Endodermal cell (in vitro differentiated cells): ENCODE measurements at regions not wholly inside any gene's neighbourhood (a gene's known extent, or its start where the extent isn't known, plus 50 kb on each side); places are given as distances from the start of the nearest gene placed in this dataset.

ENCODE experiments used
- DNase-seq: peaks from one replicate; pipeline ENCODE4 v3.0.0-alpha.2; 2017
- H3K27ac ChIP-seq: 2 replicates; pipeline ENCODE4 v1.5.1; 2013; ENCODE audit warnings: mild to moderate bottlenecking, low read depth, low read length, moderate library complexity
- H3K27me3 ChIP-seq: 2 replicates; pipeline ENCODE4 v1.6.1; 2013; ENCODE audit warnings: mild to moderate bottlenecking, low read length, moderate library complexity; ENCODE audit not compliant: insufficient read depth, control insufficient read depth, poor library complexity, severe bottlenecking
- H3K36me3 ChIP-seq: 2 replicates; pipeline ENCODE4 v1.7.0; 2013; ENCODE audit warnings: mild to moderate bottlenecking, low read length, moderate library complexity; ENCODE audit not compliant: control insufficient read depth, insufficient read depth
- H3K4me1 ChIP-seq: one replicate; pipeline ENCODE4 v1.7.0; 2013; ENCODE audit warnings: low read length; ENCODE audit not compliant: control insufficient read depth, insufficient read depth
- H3K4me3 ChIP-seq: 2 replicates; pipeline ENCODE4 v1.5.1; 2013; ENCODE audit warnings: mild to moderate bottlenecking, low read length, moderate library complexity
- H3K9ac ChIP-seq: 2 replicates; pipeline ENCODE4 v1.6.1; 2013; ENCODE audit warnings: mild to moderate bottlenecking, low read length, moderate library complexity; ENCODE audit not compliant: poor library complexity, severe bottlenecking; ENCODE audit errors: extremely low read depth
- H3K9me3 ChIP-seq: 2 replicates; pipeline ENCODE4 v1.6.1; 2013; ENCODE audit warnings: mild to moderate bottlenecking, low read length, moderate library complexity; ENCODE audit not compliant: control insufficient read depth
- H3K27ac Mint-ChIP-seq: 2 replicates; pipeline ENCODE4 v1.8.0; 2020; ENCODE audit warnings: mixed read lengths
- H3K27me3 Mint-ChIP-seq: 2 replicates; pipeline ENCODE4 v1.8.0; 2021; ENCODE audit warnings: mild to moderate bottlenecking, mixed read lengths; ENCODE audit not compliant: insufficient read depth
- H3K36me3 Mint-ChIP-seq: 2 replicates; pipeline ENCODE4 v1.8.0; 2020; ENCODE audit warnings: low read depth, mixed read lengths
- H3K4me1 Mint-ChIP-seq: 2 replicates; pipeline ENCODE4 v1.8.0; 2020; ENCODE audit warnings: mixed read lengths
- H3K4me3 Mint-ChIP-seq: 2 replicates; pipeline ENCODE4 v1.8.0; 2020; ENCODE audit warnings: mild to moderate bottlenecking, moderate library complexity, mixed read lengths
- H3K9me3 Mint-ChIP-seq: 2 replicates; pipeline ENCODE4 v1.8.0; 2020; ENCODE audit warnings: mild to moderate bottlenecking, mixed read lengths
- CTCF ChIP-seq: fragments of 200-600 bp; sonication (generic); conservative IDR thresholded peaks from 2 replicates; pipeline ENCODE4 v1.5.0; 2021; ENCODE audit warnings: antibody characterized with exemption, mild to moderate bottlenecking
- WGBS, 2 experiments: methylation state at CpG; one replicate each; pipeline versions ENCODE4 v1.1.5 to v1.1.7; 2013; ENCODE audit warnings: missing lambda C conversion rate in 2 of 2, mixed read lengths in 1 of 2; ENCODE audit not compliant: insufficient coverage in 1 of 2, insufficient read length in 1 of 2; 5-methylcytosine and 5-hydroxymethylcytosine counted together

- Histone ChIP-seq H3K27ac (no peak overlapping the region), H3K4me3 (no peak overlapping the region), H3K27me3 (no peaks in the 10 kb centered on the region), H3K36me3 (no peaks in the 10 kb centered on the region), H3K4me1 (no peaks in the 10 kb centered on the region), H3K9ac (no peak overlapping the region), H3K9me3 (no peaks in the 10 kb centered on the region)
- H3K27ac Mint-ChIP-seq: no peak overlapping the region
- H3K4me1 Mint-ChIP-seq: no peaks in the 10 kb centered on the region
- no peak for TF ChIP-seq CTCF
- H3K4me3 Mint-ChIP-seq: no peak overlapping the region
- no peaks in the 10 kb centered on the region for H3K27me3 Mint-ChIP-seq
- no peak for DNase-seq
- 90 to 94% methylated on average over 3 of the region's 3 CpGs for WGBS, 2 experiments
- H3K9me3 Mint-ChIP-seq: no peaks in the 10 kb centered on the region
- H3K36me3 Mint-ChIP-seq: no peaks in the 10 kb centered on the region
These were observed 63.4 kb upstream of the CARD18 start for GRCh38 chr11:105202844-105203548.

DNA sequence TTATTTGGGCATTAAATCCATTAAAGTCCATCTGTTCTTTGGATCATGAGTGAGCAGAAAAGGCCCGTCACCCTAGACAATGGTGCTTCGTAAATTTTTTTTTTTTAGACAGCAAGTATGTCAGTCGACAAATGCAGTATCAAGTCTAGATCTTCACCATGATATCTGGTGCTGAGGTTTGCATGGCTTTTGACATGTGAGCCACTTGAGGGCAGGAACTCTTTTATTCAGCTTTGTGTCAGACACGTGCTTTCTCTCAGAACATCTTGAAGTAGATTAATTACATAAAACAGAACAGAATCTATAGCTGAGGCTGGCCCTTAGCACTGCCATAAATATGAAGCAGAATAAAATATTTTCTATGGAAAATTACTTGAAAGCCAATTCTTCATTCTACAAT is 62.9 kb upstream of the CARD18 start:
- DNase-seq: no peak
- H3K4me3 Mint-ChIP-seq: no peak overlapping the region
- H3K9me3 ChIP-seq: no peaks in the 10 kb centered on the region
- H3K27ac ChIP-seq: no peak overlapping the region
- TF ChIP-seq CTCF: no peak
- H3K9me3 Mint-ChIP-seq: no peaks in the 10 kb centered on the region
- H3K4me3 ChIP-seq: no peak overlapping the region
- no peaks in the 10 kb centered on the region for H3K27me3 ChIP-seq
- no peaks in the 10 kb centered on the region for H3K4me1 Mint-ChIP-seq
- no peaks in the 10 kb centered on the region for H3K36me3 Mint-ChIP-seq
- no peak overlapping the region for H3K27ac Mint-ChIP-seq
- WGBS, 2 experiments: 92 to 98% methylated on average over 3 to 4 of the region's 4 CpGs
- H3K27me3 Mint-ChIP-seq: no peaks in the 10 kb centered on the region
- H3K4me1 ChIP-seq: no peaks in the 10 kb centered on the region
- no peaks in the 10 kb centered on the region for H3K36me3 ChIP-seq
- no peak overlapping the region for H3K9ac ChIP-seq

- H3K27ac Mint-ChIP-seq: no peak overlapping the region
- H3K27ac ChIP-seq: no peak overlapping the region
- H3K27me3 Mint-ChIP-seq: no peaks in the 10 kb centered on the region
- no peaks in the 10 kb centered on the region for H3K9me3 Mint-ChIP-seq
- H3K36me3 ChIP-seq: no peaks in the 10 kb centered on the region
- WGBS, 2 experiments: 42% methylated on average over 2 of the region's 5 CpGs; no CpG with 5 or more reads in 1 of the 2 experiments
- H3K4me3 Mint-ChIP-seq: no peak overlapping the region
- H3K4me3 ChIP-seq: no peak overlapping the region
- no peaks in the 10 kb centered on the region for H3K4me1 ChIP-seq
- no peak overlapping the region for H3K9ac ChIP-seq
- no peaks in the 10 kb centered on the region for H3K9me3 ChIP-seq
- no peak for TF ChIP-seq CTCF
- no peak for DNase-seq
- H3K36me3 Mint-ChIP-seq: no peaks in the 10 kb centered on the region
- H3K4me1 Mint-ChIP-seq: no peaks in the 10 kb centered on the region
- no peaks in the 10 kb centered on the region for H3K27me3 ChIP-seq
These were observed 61.6 kb upstream of the CARD18 start for GRCh38 chr11:105201166-105201565.
